ENCODE measurements at regions not wholly inside any gene's neighbourhood (a gene's known extent, or its start where the extent isn't known, plus 50 kb on each side); places are given as distances from the start of the nearest gene placed in this dataset.
"Not testable (repeated sequence)": the region's sequence is repeated elsewhere in the genome, so short reads cannot be mapped to it uniquely, and the experiment has no call there.

- DNase-seq (ENCODE audit: extremely low read depth in 1 of 2, low read depth in 1 of 2) = no peak
Observed at GRCh38 chr15:47027322-47027946, 689.9 kb upstream of the SEMA6D start.

GRCh38 chr15:47035475-47036406 lies 681.6 kb upstream of the SEMA6D start:
- DNase-seq (ENCODE audit: extremely low read depth in 1 of 2, low read depth in 1 of 2) = no peak

- no peak for DNase-seq (ENCODE audit: extremely low read depth in 1 of 2, low read depth in 1 of 2)
Observed at GRCh38 chr15:47037003-47037402, 680.3 kb upstream of the SEMA6D start.

GRCh38 chr15:47039225-47039624 lies 678.1 kb upstream of the SEMA6D start:
- no peak for DNase-seq (ENCODE audit: extremely low read depth in 1 of 2, low read depth in 1 of 2)

- no peak for DNase-seq (ENCODE audit: extremely low read depth in 1 of 2, low read depth in 1 of 2)
Observed at GRCh38 chr15:47041301-47041700, 676.0 kb upstream of the SEMA6D start.

- DNase-seq (ENCODE audit: extremely low read depth in 1 of 2, low read depth in 1 of 2) = not testable (repeated sequence)
Observed at GRCh38 chr15:47047981-47048380, 669.3 kb upstream of the SEMA6D start.

- DNase-seq (ENCODE audit: extremely low read depth in 1 of 2, low read depth in 1 of 2) = no peak
Observed at GRCh38 chr15:47066392-47066791, 650.9 kb upstream of the SEMA6D start.

GRCh38 chr15:47077846-47078245 lies 639.5 kb upstream of the SEMA6D start:
- DNase-seq (ENCODE audit: extremely low read depth in 1 of 2, low read depth in 1 of 2) = not testable (repeated sequence)

- no peak for DNase-seq (ENCODE audit: extremely low read depth in 1 of 2, low read depth in 1 of 2)
Observed at GRCh38 chr15:47095833-47096232, 621.5 kb upstream of the SEMA6D start.

GRCh38 chr15:47098526-47098925 lies 618.8 kb upstream of the SEMA6D start:
- DNase-seq (ENCODE audit: extremely low read depth in 1 of 2, low read depth in 1 of 2) = not testable (repeated sequence)

GRCh38 chr15:47099801-47100200 lies 617.5 kb upstream of the SEMA6D start:
- not testable (repeated sequence) for DNase-seq (ENCODE audit: extremely low read depth in 1 of 2, low read depth in 1 of 2)

GRCh38 chr15:47108800-47109199 lies 608.5 kb upstream of the SEMA6D start:
- not testable (repeated sequence) for DNase-seq (ENCODE audit: extremely low read depth in 1 of 2, low read depth in 1 of 2)

- DNase-seq (ENCODE audit: extremely low read depth in 1 of 2, low read depth in 1 of 2) = no peak
Observed at GRCh38 chr15:47116698-47117097, 600.6 kb upstream of the SEMA6D start.

- DNase-seq (ENCODE audit: extremely low read depth in 1 of 2, low read depth in 1 of 2) = no peak
Observed at GRCh38 chr15:47119349-47119748, 598.0 kb upstream of the SEMA6D start.

- no peak for DNase-seq (ENCODE audit: extremely low read depth in 1 of 2, low read depth in 1 of 2)
Observed at GRCh38 chr15:47124430-47125102, 592.7 kb upstream of the SEMA6D start.

GRCh38 chr15:47129033-47129432 lies 588.3 kb upstream of the SEMA6D start:
- no peak for DNase-seq (ENCODE audit: extremely low read depth in 1 of 2, low read depth in 1 of 2)

- not testable (repeated sequence) for DNase-seq (ENCODE audit: extremely low read depth in 1 of 2, low read depth in 1 of 2)
Observed at GRCh38 chr15:47131450-47131849, 585.9 kb upstream of the SEMA6D start.

GRCh38 chr15:47135267-47135666 lies 582.0 kb upstream of the SEMA6D start:
- DNase-seq (ENCODE audit: extremely low read depth in 1 of 2, low read depth in 1 of 2) = no peak

GRCh38 chr15:47136236-47136635 lies 581.1 kb upstream of the SEMA6D start:
- DNase-seq (ENCODE audit: extremely low read depth in 1 of 2, low read depth in 1 of 2) = no peak

- no peak for DNase-seq (ENCODE audit: extremely low read depth in 1 of 2, low read depth in 1 of 2)
Observed at GRCh38 chr15:47139965-47140364, 577.3 kb upstream of the SEMA6D start.

- no peak for DNase-seq (ENCODE audit: extremely low read depth in 1 of 2, low read depth in 1 of 2)
Observed at GRCh38 chr15:47157827-47158226, 559.5 kb upstream of the SEMA6D start.

- DNase-seq (ENCODE audit: extremely low read depth in 1 of 2, low read depth in 1 of 2) = no peak
Observed at GRCh38 chr15:47158573-47158972, 558.7 kb upstream of the SEMA6D start.

Data from stimulated activated CD8-positive, alpha-beta memory T cell treated with anti-CD3 and anti-CD28 coated beads, Interleukin-7, amount 100 ng/mL, for 48 hours (primary cell).